IMR-90 (cell line): ENCODE measurements at regions not wholly inside any gene's neighbourhood (a gene's known extent, or its start where the extent isn't known, plus 50 kb on each side); places are given as distances from the start of the nearest gene placed in this dataset.

Experiments used
- ATAC-seq: fragments of 200-7000 bp; cut with Tn5 transposase; 2 replicates; pipeline ENCODE4 v1.9.1; 2020; ENCODE audit warnings: low read depth, mild to moderate bottlenecking, moderate library complexity
- BruUV-seq: library from RNA; stranded (reverse); fragments of 400-500 nt; replicated peaks from 2 replicates; lab custom pipeline; 2021; lab: Mats Ljungman, UMichigan
- CTCF ChIA-PET: fragments of 300-600 bp; formaldehyde crosslinking; extraction: SDS; loops from one replicate; lab custom pipeline; 2021; ENCODE audit warnings: antibody characterized with exemption; lab: Yijun Ruan, JAX
- POLR2A ChIA-PET: fragments of 300-600 bp; sonication (Branson Sonifier 250); formaldehyde crosslinking; loops from one replicate; lab custom pipeline; 2022; ENCODE audit warnings: antibody characterized with exemption; ENCODE audit not compliant: unreplicated experiment; lab: Charles Lee
- DNase-seq: peaks from one replicate; pipeline ENCODE4 v3.0.0; 2013
- H2AFZ ChIP-seq: replicated peaks from 2 replicates; pipeline ENCODE3; 2013; ENCODE audit warnings: low read length, mild to moderate bottlenecking; ENCODE audit not compliant: poor library complexity
- H2AK5ac ChIP-seq: 2 replicates; pipeline ENCODE4 v1.6.1; 2013; ENCODE audit warnings: low read depth, low read length, inconsistent platforms
- H2AK9ac ChIP-seq: replicated peaks from 2 replicates; pipeline ENCODE3; 2013; ENCODE audit warnings: mild to moderate bottlenecking, low read depth, low read length, moderate library complexity; ENCODE audit not compliant: poor library complexity
- H2BK120ac ChIP-seq: 2 replicates; pipeline ENCODE4 v1.6.1; 2013; ENCODE audit warnings: low read depth, low read length, inconsistent platforms
- H2BK15ac ChIP-seq: 3 replicates; pipeline ENCODE4 v1.6.1; 2013; ENCODE audit warnings: low read depth, low read length, inconsistent platforms
- H2BK20ac ChIP-seq: 2 replicates; pipeline ENCODE4 v1.6.1; 2013; ENCODE audit warnings: low read depth, mild to moderate bottlenecking, inconsistent platforms, low read length, moderate library complexity
- H2BK5ac ChIP-seq: 2 replicates; pipeline ENCODE4 v1.6.1; 2013; ENCODE audit warnings: mild to moderate bottlenecking, low read depth, low read length, inconsistent platforms; ENCODE audit not compliant: poor library complexity, severe bottlenecking
- H3K14ac ChIP-seq: replicated peaks from 2 replicates; pipeline ENCODE4 v1.6.1; 2013; ENCODE audit warnings: low read depth, low read length, inconsistent platforms
- H3K18ac ChIP-seq: 2 replicates; pipeline ENCODE4 v1.6.1; 2013; ENCODE audit warnings: low read depth, low read length, control low read depth
- H3K23ac ChIP-seq: 2 replicates; pipeline ENCODE4 v1.6.1; 2013; ENCODE audit warnings: low read depth, low read length, inconsistent platforms
- H3K27ac ChIP-seq: 2 replicates; pipeline ENCODE4 v1.5.1; 2013; ENCODE audit warnings: mild to moderate bottlenecking, control low read depth, low read length; ENCODE audit not compliant: insufficient read depth
- H3K27me3 ChIP-seq: 2 replicates; pipeline ENCODE4 v1.6.1; 2013; ENCODE audit warnings: low read length; ENCODE audit not compliant: control insufficient read depth, insufficient read depth
- H3K36me3 ChIP-seq: 2 replicates; pipeline ENCODE4 v1.6.1; 2013; ENCODE audit warnings: low read length, mixed read lengths; ENCODE audit not compliant: control insufficient read depth, insufficient read depth
- H3K4ac ChIP-seq: 2 replicates; pipeline ENCODE4 v1.6.1; 2013; ENCODE audit warnings: low read depth, low read length, inconsistent platforms
- H3K4me1 ChIP-seq: 2 replicates; pipeline ENCODE4 v1.6.1; 2013; ENCODE audit warnings: low read length, mixed read lengths; ENCODE audit not compliant: control insufficient read depth, insufficient read depth
- H3K4me2 ChIP-seq: 2 replicates; pipeline ENCODE4 v1.6.1; 2013; ENCODE audit warnings: low read depth, mild to moderate bottlenecking, control low read depth, low read length, moderate library complexity
- H3K4me3 ChIP-seq: 2 replicates; pipeline ENCODE4 v1.5.1; 2013; ENCODE audit warnings: low read depth, mild to moderate bottlenecking, control low read depth, low read length, moderate library complexity; ENCODE audit not compliant: insufficient read depth
- H3K56ac ChIP-seq: 2 replicates; pipeline ENCODE4 v1.6.1; 2013; ENCODE audit warnings: low read length, inconsistent platforms; ENCODE audit not compliant: insufficient read depth; ENCODE audit errors: extremely low read depth
- H3K79me1 ChIP-seq, 2 experiments: 2 replicates each; pipeline ENCODE4 v1.6.1; 2013; ENCODE audit warnings: low read length in 2 of 2, inconsistent platforms in 1 of 2, low read depth in 1 of 2
- H3K9ac ChIP-seq: 2 replicates; pipeline ENCODE4 v1.6.1; 2013; ENCODE audit warnings: low read depth, low read length, control low read depth
- H3K9me1 ChIP-seq: 2 replicates; pipeline ENCODE4 v1.6.1; 2013; ENCODE audit warnings: low read length, inconsistent platforms; ENCODE audit not compliant: insufficient read depth
- H3K9me3 ChIP-seq: 2 replicates; pipeline ENCODE4 v1.6.1; 2013; ENCODE audit warnings: low read length; ENCODE audit not compliant: control insufficient read depth, insufficient read depth
- H4K20me1 ChIP-seq: 2 replicates; pipeline ENCODE4 v1.6.1; 2013; ENCODE audit warnings: low read length, inconsistent platforms; ENCODE audit not compliant: insufficient read depth
- H4K5ac ChIP-seq: 2 replicates; pipeline ENCODE4 v1.6.1; 2013; ENCODE audit warnings: mild to moderate bottlenecking, low read depth, low read length, control low read depth
- H4K8ac ChIP-seq, 2 experiments: 2 replicates each; pipeline ENCODE4 v1.6.1; 2013; ENCODE audit warnings: low read depth in 2 of 2, low read length in 2 of 2, control low read depth in 1 of 2, inconsistent platforms in 1 of 2
- H4K91ac ChIP-seq: 2 replicates; pipeline ENCODE4 v1.6.1; 2013; ENCODE audit warnings: low read depth, low read length, inconsistent platforms; ENCODE audit not compliant: insufficient read depth
- BHLHE40 ChIP-seq: fragments of 150-350 bp; IDR thresholded peaks from 2 replicates; pipeline ENCODE4 v1.6.1; 2016; ENCODE audit warnings: mild to moderate bottlenecking, low read depth, low read length
- CHD1 ChIP-seq: IDR thresholded peaks from 2 replicates; pipeline ENCODE4 v1.6.1; 2012; ENCODE audit warnings: low read depth, low read length, improper control_type of control experiment
- CTCF ChIP-seq: conservative IDR thresholded peaks from 2 replicates; pipeline ENCODE4 v1.5.1; 2012; ENCODE audit warnings: mild to moderate bottlenecking, low read depth, low read length, improper control_type of control experiment
- ELK1 ChIP-seq: fragments of 150-350 bp; IDR thresholded peaks from 2 replicates; pipeline ENCODE4 v1.6.1; 2016; ENCODE audit warnings: low read depth, mild to moderate bottlenecking, low read length, moderate library complexity, borderline replicate concordance
- FOS ChIP-seq: fragments of 150-350 bp; IDR thresholded peaks from 2 replicates; pipeline ENCODE4 v1.6.1; 2016; ENCODE audit warnings: low read depth, low read length
- MAFK ChIP-seq: IDR thresholded peaks from 2 replicates; pipeline ENCODE4 v1.6.1; 2012; ENCODE audit warnings: low read depth, low read length, improper control_type of control experiment
- MAZ ChIP-seq: IDR thresholded peaks from 2 replicates; pipeline ENCODE4 v1.6.1; 2012; ENCODE audit warnings: low read depth, mild to moderate bottlenecking, low read length, improper control_type of control experiment, moderate library complexity, borderline replicate concordance
- MXI1 ChIP-seq: IDR thresholded peaks from 2 replicates; pipeline ENCODE4 v1.6.1; 2012; ENCODE audit warnings: low read depth, mild to moderate bottlenecking, low read length, moderate library complexity, borderline replicate concordance
- POLR2A ChIP-seq: IDR thresholded peaks from 2 replicates; pipeline ENCODE4 v1.6.1; 2012; ENCODE audit warnings: mild to moderate bottlenecking, low read depth, low read length
- RAD21 ChIP-seq: IDR thresholded peaks from 2 replicates; pipeline ENCODE4 v1.6.1; 2012; ENCODE audit warnings: low read length, improper control_type of control experiment
- RCOR1 ChIP-seq: IDR thresholded peaks from 2 replicates; pipeline ENCODE4 v1.6.1; 2012; ENCODE audit warnings: mild to moderate bottlenecking, low read length, improper control_type of control experiment; ENCODE audit not compliant: insufficient replicate concordance
- RFX5 ChIP-seq: IDR thresholded peaks from 2 replicates; pipeline ENCODE4 v1.8.0; 2012; ENCODE audit warnings: low read depth, mild to moderate bottlenecking, low read length, moderate library complexity
- SMC3 ChIP-seq: fragments of 150-350 bp; IDR thresholded peaks from 2 replicates; pipeline ENCODE4 v1.6.1; 2016; ENCODE audit warnings: low read depth, mild to moderate bottlenecking, antibody characterized with exemption, low read length, moderate library complexity
- USF2 ChIP-seq: fragments of 150-350 bp; IDR thresholded peaks from 2 replicates; pipeline ENCODE4 v1.6.1; 2017; ENCODE audit warnings: mild to moderate bottlenecking, antibody characterized with exemption, low read length, low read depth
- WGBS, 2 experiments: methylation state at CpG; one replicate each; pipeline versions ENCODE4 v1.1.5 to v1.1.7; 2013; ENCODE audit warnings: missing lambda C conversion rate in 2 of 2; ENCODE audit not compliant: insufficient read length in 1 of 2; ENCODE audit errors: extremely low coverage in 2 of 2; 5-methylcytosine and 5-hydroxymethylcytosine counted together
- dilution Hi-C: fragments of 300-500 bp; cut with HindIII; formaldehyde crosslinking; loops from one replicate; pipeline ENCODE4 v1.14.3; 2018; ENCODE audit warnings: low sequenced_read_pairs; ENCODE audit not compliant: unreplicated experiment
- in situ Hi-C: fragments of 300-500 bp; cut with MboI; formaldehyde crosslinking; loops from 3 replicates; pipeline ENCODE4 v1.14.3; 2019; ENCODE audit warnings: low sequenced_read_pairs, inconsistent platforms, mixed read lengths
- intact Hi-C: fragments of 100-400 bp; cut with micrococcal nuclease; formaldehyde crosslinking; loops from 2 replicates; pipeline ENCODE4 v1.10.0; 2022

- Histone ChIP-seq H3K23ac (no peak overlapping the region), H2BK20ac (no peak overlapping the region), H2BK5ac (no peak overlapping the region), H4K20me1 (no peaks in the 10 kb centered on the region), H3K14ac (no peak overlapping the region), H3K27ac (no peak overlapping the region), H3K4me3 (no peak overlapping the region), H3K27me3 (no peaks in the 10 kb centered on the region), H3K18ac (no peak overlapping the region), H4K5ac (no peak overlapping the region), H3K9me1 (no peaks in the 10 kb centered on the region), H3K9me3 (no peaks in the 10 kb centered on the region), H2BK120ac (no peak overlapping the region), H4K8ac (no peak overlapping the region), H4K91ac (no peak overlapping the region), H2BK15ac (no peak overlapping the region), H3K4ac (no peak overlapping the region), H3K56ac (no peak overlapping the region), H3K4me1 (no peaks in the 10 kb centered on the region), H2AK5ac (no peak overlapping the region), H3K36me3 (no peaks in the 10 kb centered on the region), H2AK9ac (no peak overlapping the region), H3K9ac (no peak overlapping the region), H3K79me1 (no peaks in the 10 kb centered on the region), H3K4me2 (no peak overlapping the region), H2AFZ (no peak overlapping the region)
- in situ Hi-C loops = no loop called here
- WGBS, 2 experiments = 29% methylated on average over 1 of the region's 4 CpGs; no CpG with 5 or more reads in 1 of the 2 experiments
- DNase-seq (no peak), ATAC-seq (no peak)
- dilution Hi-C loops = no loop called here
- ChIA-PET CTCF (no interaction called here), POLR2A (no interaction called here)
- no peak for TF ChIP-seq SMC3
- no peak for TF ChIP-seq RAD21
- TF ChIP-seq RFX5 = no peak
- no peak for TF ChIP-seq MAZ
- no peak for TF ChIP-seq BHLHE40
- TF ChIP-seq ELK1 = no peak
- no peak for TF ChIP-seq POLR2A
- TF ChIP-seq MAFK = no peak
- TF ChIP-seq CHD1 = no peak
- no peak for TF ChIP-seq RCOR1
- no peak for TF ChIP-seq FOS
- TF ChIP-seq MXI1 = no peak
- no peak for TF ChIP-seq USF2
- no peak for TF ChIP-seq CTCF
- no TSS peak for BruUV-seq
- intact Hi-C loops = no loop called here
These were observed 366.2 kb downstream of the DHX35 start for GRCh38 chr20:39328347-39328746.
